Heart right ventricle (tissue), 16 donors: ENCODE measurements at regions not wholly inside any gene's neighbourhood (a gene's known extent, or its start where the extent isn't known, plus 50 kb on each side); places are given as distances from the start of the nearest gene placed in this dataset.

ENCODE experiments used
- ATAC-seq, 8 donors: fragments of 200-7000 bp; cut with Tn5 transposase; one replicate each; pipeline ENCODE4 v1.9.1; 2020; ENCODE audit warnings: mild to moderate bottlenecking in 8 of 8, moderate library complexity in 8 of 8, moderate number of reproducible peaks in 1 of 8
- DNase-seq, 2 donors: peaks; one replicate each; pipeline ENCODE4 v3.0.0-alpha.2; 2020
- H3K27ac ChIP-seq, 10 donors: fragments of 200-600 bp; sonication (generic) in 2 of 10; one replicate each; pipeline versions ENCODE4 v1.5.0 to v1.8.0; 2020 to 2022; ENCODE audit warnings: mild to moderate bottlenecking in 3 of 10
- H3K27me3 ChIP-seq, 7 donors: fragments of 200-600 bp; one replicate each; pipeline ENCODE4 v1.8.0; 2021 to 2022; ENCODE audit warnings: mild to moderate bottlenecking in 2 of 7
- H3K36me3 ChIP-seq, 9 donors: fragments of 200-600 bp; sonication (generic) in 1 of 9; one replicate each; pipeline versions ENCODE4 v1.5.0 to v1.8.0; 2020 to 2022; ENCODE audit warnings: mild to moderate bottlenecking in 2 of 9
- H3K4me1 ChIP-seq, 9 donors: fragments of 200-600 bp; sonication (generic) in 1 of 9; one replicate each; pipeline versions ENCODE4 v1.5.0 to v1.8.0; 2020 to 2022; ENCODE audit warnings: mild to moderate bottlenecking in 4 of 9
- H3K4me3 ChIP-seq, 10 donors: fragments of 200-600 bp; sonication (generic) in 2 of 10; one replicate each; pipeline versions ENCODE4 v1.5.0 to v1.8.0; 2020 to 2022; ENCODE audit warnings: mild to moderate bottlenecking in 7 of 10, moderate library complexity in 2 of 10
- H3K9me3 ChIP-seq, 11 donors: fragments of 200-600 bp in 10 of 11; sonication (generic) in 2 of 11; one replicate each; pipeline versions ENCODE4 v1.5.0 to v1.8.0; 2013 to 2022; ENCODE audit warnings: mild to moderate bottlenecking in 2 of 11, control low read depth in 1 of 11, moderate library complexity in 1 of 11
- CTCF ChIP-seq, 9 donors: fragments of 200-600 bp; sonication (generic) in 2 of 9; IDR thresholded peaks; one replicate each; pipeline versions ENCODE4 v1.5.0 to v1.8.0; 2021 to 2022; ENCODE audit warnings: antibody characterized with exemption in 9 of 9, mild to moderate bottlenecking in 5 of 9, moderate library complexity in 1 of 9
- WGBS, 2 donors: extraction: QIAGEN DNeasy Blood & Tissue Kit; methylation state at CpG; one replicate each; pipeline ENCODE4 v1.1.7; 2013; ENCODE audit warnings: inconsistent platforms in 1 of 2; 5-methylcytosine and 5-hydroxymethylcytosine counted together
- intact Hi-C, 10 donors: fragments of 100-400 bp; cut with DNase I; formaldehyde crosslinking; loops; one replicate each; pipeline versions ENCODE4 v1.11.1 to v1.14.2; 2022
- donor health status: Arrhythmogenic right ventricular cardiomyopathy.
- donor health status: ischemic (EF 13 %, LVEDD 7.1; RV severe dilation, severe dysfunction).
- donor health status: healthy with polysubstance abuse.
- donor health status: DM: no; HTN: yes; CAD: no.
- donor health status: DM: no; HTN: no; CAD: no.
- donor health status: ischemic (EF 25% LVEDD 6.9; RV normal size, moderate dysfunction).
- donor health status: ischemic (EF 25% LVEDD 5.7; RV mildly dilated, moderate dysfunction).
- donor health status: healthy.
- donor health status: DM: yes; HTN: yes; CAD: no.
- donor health status: Ischemic cardiomyopathy.
- donor health status: ischemic (EF 35%, LVEDD 5.7; RV mildly dilated, moderate dysfunction).
- donor health status: nonischemic (EF 11% LVEDD 7.7; RV severe dilation, severe dysfunction).
- donor health status: DM: yes; HTN: yes; CAD: no.
- donor health status: PGD.
- donor health status: ischemic (EF 29% LVEDD 5.4; RV normal size, mild dysfunction).
- donor health status: nonischemic (EF 23%, LVEDD 6.1; RV moderate dilation, normal function).

- no peak for DNase-seq
- H3K36me3 ChIP-seq = no peaks in the 10 kb centered on the region
- WGBS, 2 donors = 25 to 27% methylated on average over 1 of the region's 1 CpG
- no peak for ATAC-seq
- H3K27me3 ChIP-seq = no peaks in the 10 kb centered on the region
- H3K9me3 ChIP-seq = no peaks in the 10 kb centered on the region
- H3K4me1 ChIP-seq = no peaks in the 10 kb centered on the region
- no peak for TF ChIP-seq CTCF (IDR thresholded peaks at IDR 0.05)
- H3K4me3 ChIP-seq = no peak overlapping the region
- intact Hi-C loops = loop anchor here in 1 of 10 donors (2.0 kb wide), 1 partner anchor 35 kb away; no protein-coding TSS in a partner anchor
- H3K27ac ChIP-seq = no peak overlapping the region
Measured at GRCh38 chr4:18241727-18242126, 220.2 kb upstream of the LCORL start.

GRCh38 chr4:18234108-18234507, 212.6 kb upstream of the LCORL start:
- Histone ChIP-seq H3K36me3 (no peaks in the 10 kb centered on the region), H3K4me3 (no peak overlapping the region), H3K4me1 (no peaks in the 10 kb centered on the region), H3K9me3 (peaks cover 0 to 21% (median 0%) of the 10 kb centered on the region in 11 donors), H3K27ac (no peak overlapping the region), H3K27me3 (no peaks in the 10 kb centered on the region)
- intact Hi-C loops = no loop called here
- DNase-seq (no peak), ATAC-seq (no peak)
- TF ChIP-seq CTCF (IDR thresholded peaks at IDR 0.05) = no peak

GRCh38 chr4:18231726-18232125, 210.2 kb upstream of the LCORL start:
- Histone ChIP-seq H3K36me3 (no peaks in the 10 kb centered on the region), H3K9me3 (peaks cover 0 to 26% (median 0%) of the 10 kb centered on the region in 11 donors), H3K27ac (no peak overlapping the region), H3K27me3 (no peaks in the 10 kb centered on the region), H3K4me3 (no peak overlapping the region), H3K4me1 (no peaks in the 10 kb centered on the region)
- 52 to 58% methylated on average over 1 of the region's 1 CpG for WGBS, 2 donors
- intact Hi-C loops = no loop called here
- DNase-seq = no peak
- no peak for TF ChIP-seq CTCF (IDR thresholded peaks at IDR 0.05)
- ATAC-seq = no peak

- no peaks in the 10 kb centered on the region for H3K27me3 ChIP-seq
- no peaks in the 10 kb centered on the region for H3K36me3 ChIP-seq
- H3K27ac ChIP-seq = no peak overlapping the region
- peaks cover 0 to 18% (median 0%) of the 10 kb centered on the region in 11 donors for H3K9me3 ChIP-seq
- WGBS, 2 donors = 57 to 71% methylated on average over 1 of the region's 1 CpG
- no peak for DNase-seq
- no peak for ATAC-seq
- intact Hi-C loops = no loop called here
- H3K4me3 ChIP-seq = no peak overlapping the region
- H3K4me1 ChIP-seq = no peaks in the 10 kb centered on the region
- no peak for TF ChIP-seq CTCF (IDR thresholded peaks at IDR 0.05)
Measured at GRCh38 chr4:18227880-18228279, 206.3 kb upstream of the LCORL start.
